IPS-NIHi11 (cell line): ENCODE measurements at regions not wholly inside any gene's neighbourhood (a gene's known extent, or its start where the extent isn't known, plus 50 kb on each side); places are given as distances from the start of the nearest gene placed in this dataset.

Experiments used
- DNase-seq: peaks from one replicate; pipeline ENCODE4 v3.0.0; 2012; ENCODE audit warnings: mixed read lengths, low spot score

DNA sequence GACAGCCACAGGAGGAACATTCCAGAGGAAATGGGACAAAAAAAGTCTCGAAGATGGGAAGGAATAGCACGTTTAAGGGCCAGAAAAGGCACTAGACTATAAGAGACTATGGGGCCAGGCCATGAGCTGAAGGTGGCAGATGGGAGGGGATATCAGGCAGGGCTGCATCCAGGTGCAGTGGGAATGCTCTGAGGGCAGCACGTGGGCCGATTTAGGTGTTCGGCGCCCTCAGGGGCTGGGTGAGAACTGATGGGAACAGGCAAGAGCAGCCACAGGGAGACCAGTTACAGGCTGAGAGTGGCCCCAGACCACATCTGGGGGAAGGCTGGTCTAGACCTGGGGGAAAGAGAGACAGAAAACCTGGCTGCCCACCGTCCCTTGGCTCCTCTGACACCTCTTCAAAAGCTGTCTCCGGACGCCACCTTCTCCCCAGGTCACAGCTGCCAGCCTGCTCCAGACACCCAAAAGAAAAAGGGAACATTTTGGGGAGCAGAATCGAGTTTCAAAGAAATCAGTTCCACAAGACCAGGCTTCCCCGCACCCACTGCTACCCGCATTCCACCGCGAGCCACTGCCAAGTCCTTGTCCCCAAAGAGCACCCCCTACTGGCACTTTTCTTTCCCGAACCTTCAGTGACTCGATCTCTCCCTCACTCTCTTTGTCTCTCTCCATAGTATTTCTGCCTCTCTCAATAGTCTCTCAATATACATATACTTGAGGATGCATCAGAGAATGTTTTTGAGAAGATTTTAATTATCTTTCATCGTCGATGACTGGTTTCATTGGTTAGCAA is 190.1 kb upstream of the AGAP1 start:
- peak; percentile 30 for DNase-seq

DNA sequence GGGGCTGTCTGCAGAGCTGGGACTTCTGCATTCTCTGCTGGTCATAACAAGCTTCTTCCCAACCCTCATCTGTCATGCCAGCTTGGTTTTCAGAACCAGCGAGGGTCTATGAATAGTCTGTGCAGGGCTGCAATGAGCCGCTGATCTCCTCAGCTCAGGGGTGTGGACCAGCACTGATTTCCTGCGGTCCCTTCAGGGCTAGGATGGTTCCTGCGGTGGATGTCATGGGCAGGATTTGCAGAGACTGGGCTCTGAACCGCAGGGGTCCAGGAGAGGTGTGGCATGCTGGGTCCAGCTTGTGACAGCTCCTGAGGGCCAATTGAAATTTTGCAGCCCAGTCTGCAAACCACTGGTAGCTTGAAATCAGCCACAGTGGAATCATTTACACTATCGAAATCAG is 188.2 kb upstream of the AGAP1 start:
- no peak for DNase-seq

- no peak for DNase-seq
Observed at GRCh38 chr2:235311044-235311443, 182.8 kb upstream of the AGAP1 start.

DNA sequence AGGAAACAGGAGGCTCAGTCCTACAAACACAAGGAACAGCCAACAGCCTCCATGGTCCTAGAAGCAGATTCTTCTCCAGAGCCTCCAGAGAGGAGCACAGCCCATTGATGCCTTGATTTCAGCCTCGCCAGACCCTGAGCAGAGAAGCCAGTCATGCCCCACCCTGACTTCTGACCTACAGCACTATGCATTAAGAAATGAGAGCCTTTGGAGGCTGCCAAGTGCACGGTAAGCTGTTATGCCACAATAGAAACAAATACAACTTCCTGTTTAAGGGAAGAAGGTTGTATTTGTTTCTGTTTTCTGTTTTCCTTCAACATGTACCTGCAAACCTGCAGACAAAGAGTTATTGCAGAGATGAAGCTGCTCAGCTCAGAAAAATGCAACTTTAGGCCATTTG is 181.3 kb upstream of the AGAP1 start:
- no peak for DNase-seq

DNA sequence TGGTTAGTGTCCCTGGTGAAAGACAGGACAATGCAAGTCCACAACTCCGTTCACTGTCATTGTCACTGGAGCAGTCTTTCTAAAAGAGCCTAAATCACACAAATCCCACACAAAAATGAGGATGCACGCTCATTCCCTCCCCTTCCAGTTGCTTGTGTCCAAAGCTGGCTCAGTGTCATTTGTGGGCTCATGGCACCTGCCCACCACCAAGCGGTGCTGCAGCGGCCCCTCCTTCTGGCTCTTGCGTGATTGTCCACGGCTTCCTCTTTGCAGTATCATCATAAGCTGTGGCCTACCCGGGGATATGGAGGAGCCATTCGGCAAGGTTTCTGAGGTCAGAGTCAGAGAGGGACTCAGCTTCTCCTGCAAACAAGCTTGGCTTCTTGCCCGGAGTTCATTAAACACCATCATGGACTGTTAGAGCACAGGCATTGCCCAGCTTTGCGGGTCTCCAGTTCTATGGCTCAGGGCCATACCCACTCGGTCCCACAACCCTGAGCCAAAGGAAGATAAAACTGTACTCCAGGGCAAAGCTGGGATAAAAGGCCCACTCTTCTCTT is 179.4 kb upstream of the AGAP1 start:
- no peak for DNase-seq

DNA sequence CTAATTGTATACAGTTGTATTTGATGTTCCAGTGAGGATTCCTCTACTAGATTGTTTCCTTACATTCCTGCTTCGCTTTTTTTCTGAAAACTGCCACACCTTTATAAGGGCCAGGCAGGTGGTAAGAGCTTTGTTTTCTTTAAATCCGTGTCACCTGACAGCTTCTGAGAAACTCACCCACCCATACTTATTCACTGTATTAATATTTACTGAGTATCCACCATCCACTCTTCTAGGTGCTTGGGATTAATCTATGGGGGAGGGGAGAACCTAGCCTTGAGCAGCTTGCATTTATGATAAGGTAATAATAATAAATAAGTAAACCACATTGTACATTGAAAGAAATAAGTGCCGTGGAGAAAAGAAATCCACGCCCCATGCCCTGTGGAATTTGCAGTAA is 174.7 kb upstream of the AGAP1 start:
- DNase-seq: no peak

- no peak for DNase-seq
Observed at GRCh38 chr2:235320326-235320725, 173.5 kb upstream of the AGAP1 start.

DNA sequence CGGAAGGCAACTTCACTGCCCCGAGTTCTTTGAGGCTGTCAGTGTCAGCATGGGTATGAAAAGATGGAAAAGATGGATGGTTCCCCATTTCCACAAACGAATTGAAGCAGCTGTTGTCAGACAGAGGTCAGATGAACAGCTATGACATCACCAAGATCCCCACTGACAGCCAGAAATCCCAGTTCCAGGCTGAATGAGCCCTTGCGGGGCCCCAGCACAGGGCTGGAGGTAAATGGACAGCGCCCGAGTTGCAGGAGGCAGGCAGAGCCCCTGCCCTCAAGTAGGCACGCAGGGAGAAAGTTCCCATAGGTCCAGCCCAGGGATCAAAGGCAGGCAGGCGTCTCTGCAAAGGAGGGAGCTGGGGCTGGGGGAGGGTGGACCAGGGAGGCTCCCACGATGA is 169.5 kb upstream of the AGAP1 start:
- DNase-seq: peak; percentile 39

- DNase-seq: no peak
Observed at GRCh38 chr2:235325151-235325550, 168.7 kb upstream of the AGAP1 start.

DNA sequence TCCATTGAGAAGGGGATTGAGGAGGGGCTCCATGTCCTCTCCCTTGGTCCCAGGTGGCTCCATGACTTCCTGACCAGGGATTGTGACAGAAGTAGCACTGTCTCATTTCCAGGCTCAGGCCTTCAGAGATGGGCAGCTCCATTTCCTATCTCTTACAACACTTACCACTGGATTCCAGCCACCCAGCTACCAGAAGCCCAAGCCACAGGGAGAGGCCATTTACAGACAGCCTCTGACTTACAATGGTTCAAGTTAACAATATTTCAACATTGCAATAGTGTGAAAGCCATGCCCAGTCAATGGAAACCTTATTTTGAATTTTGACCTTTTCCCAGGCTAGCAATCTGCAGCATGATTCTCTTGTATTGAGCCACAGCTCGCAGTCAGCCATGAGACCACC is 164.9 kb upstream of the AGAP1 start:
- DNase-seq: no peak

DNA sequence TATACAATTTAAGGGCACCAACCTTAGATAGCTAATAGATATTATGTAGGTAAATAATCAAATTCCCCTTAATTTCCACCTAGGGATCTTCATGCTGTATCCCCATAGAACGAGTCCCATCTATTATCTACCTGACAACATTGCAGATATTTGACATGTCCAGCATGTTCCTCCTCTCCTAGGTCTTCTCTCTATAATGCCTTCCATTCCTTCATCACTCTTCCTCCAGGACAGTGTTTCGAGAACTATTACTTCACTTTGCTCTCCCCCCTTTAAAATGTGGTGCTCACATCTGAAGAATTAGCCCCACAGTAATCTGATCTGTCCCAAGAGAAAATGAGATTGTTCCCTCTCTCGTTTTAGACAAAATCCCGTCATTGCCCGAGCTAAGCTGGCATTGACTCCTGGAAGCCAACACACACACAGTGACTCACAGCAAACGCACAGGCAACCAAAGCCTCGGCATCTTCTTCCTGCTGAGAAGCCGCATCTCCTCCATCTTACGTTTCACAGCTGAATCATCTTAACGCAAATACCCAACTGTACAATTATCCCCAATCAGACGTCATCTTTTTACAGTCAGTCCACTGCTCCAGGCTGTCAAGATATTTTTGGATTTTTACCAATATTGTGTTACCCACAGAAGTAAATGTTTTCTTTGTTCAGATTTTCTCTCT is 162.9 kb upstream of the AGAP1 start:
- DNase-seq: no peak

GRCh38 chr2:235332240-235332890 is 161.5 kb upstream of the AGAP1 start:
- no peak for DNase-seq

GRCh38 chr2:235333076-235333475 is 160.8 kb upstream of the AGAP1 start:
- DNase-seq: no peak

DNA sequence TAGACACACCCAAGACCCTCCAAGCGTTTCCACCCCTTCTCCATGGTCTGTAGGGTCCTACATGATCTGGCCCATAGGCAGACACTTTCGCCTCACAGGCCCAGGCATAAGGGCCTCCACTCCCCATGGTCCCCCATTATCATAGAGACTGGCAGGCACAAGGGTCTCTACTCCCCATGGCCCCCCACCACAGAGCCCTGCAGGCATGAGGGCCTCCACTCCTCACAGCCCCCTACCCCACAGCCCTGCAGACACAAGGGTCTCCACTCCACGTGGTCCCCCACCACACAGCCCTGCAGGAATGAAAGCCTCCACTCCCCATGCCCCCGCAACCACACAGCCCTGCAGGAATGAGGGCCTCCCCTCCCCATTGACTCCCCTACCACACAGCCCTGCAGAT is 159.7 kb upstream of the AGAP1 start:
- no peak for DNase-seq

- no peak for DNase-seq
Observed at GRCh38 chr2:235343156-235343774, 150.6 kb upstream of the AGAP1 start.

GRCh38 chr2:235343869-235344268 is 150.0 kb upstream of the AGAP1 start:
- no peak for DNase-seq

GRCh38 chr2:235345745-235346144 is 148.1 kb upstream of the AGAP1 start:
- no peak for DNase-seq

GRCh38 chr2:235347691-235348090 is 146.2 kb upstream of the AGAP1 start:
- no peak for DNase-seq

DNA sequence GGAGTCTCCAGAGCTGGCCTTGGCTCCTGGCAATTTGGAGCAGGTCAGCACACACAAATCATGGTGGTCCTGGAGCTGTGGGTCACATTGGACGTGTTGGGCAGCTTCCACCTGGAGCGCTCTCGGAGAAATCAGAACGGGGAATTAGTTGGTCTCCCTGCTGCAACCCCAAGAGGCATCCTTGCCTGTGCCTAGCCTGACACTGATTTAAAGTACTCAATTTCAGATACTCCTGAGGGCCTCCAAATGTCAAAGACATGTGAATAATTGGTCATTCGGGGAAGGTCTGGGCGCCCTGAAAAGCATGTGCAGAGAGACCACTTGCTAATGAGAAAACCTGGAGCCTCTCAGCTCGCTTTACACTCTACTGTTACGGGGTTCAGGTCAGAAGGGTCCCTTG is 145.5 kb upstream of the AGAP1 start:
- DNase-seq: no peak

DNA sequence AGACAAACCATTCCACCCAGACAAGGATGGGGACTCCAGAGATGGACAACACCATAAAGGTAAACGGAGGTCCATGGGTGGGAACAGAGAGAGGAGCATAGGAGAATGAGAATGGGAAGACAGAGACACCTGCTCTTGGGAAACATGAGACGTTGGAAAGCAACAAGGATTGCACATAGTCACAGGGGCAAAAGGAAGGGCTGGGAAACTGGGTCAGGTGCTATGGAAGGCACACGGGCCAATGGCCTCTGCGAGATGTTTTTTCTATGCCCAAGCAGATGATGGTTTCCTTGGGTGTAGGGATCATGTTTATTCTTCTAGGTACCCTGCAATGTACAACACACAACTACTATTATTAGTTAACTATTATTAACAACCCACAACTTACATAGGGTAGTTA is 143.6 kb upstream of the AGAP1 start:
- DNase-seq: no peak

GRCh38 chr2:235352541-235352940 is 141.3 kb upstream of the AGAP1 start:
- no peak for DNase-seq

DNA sequence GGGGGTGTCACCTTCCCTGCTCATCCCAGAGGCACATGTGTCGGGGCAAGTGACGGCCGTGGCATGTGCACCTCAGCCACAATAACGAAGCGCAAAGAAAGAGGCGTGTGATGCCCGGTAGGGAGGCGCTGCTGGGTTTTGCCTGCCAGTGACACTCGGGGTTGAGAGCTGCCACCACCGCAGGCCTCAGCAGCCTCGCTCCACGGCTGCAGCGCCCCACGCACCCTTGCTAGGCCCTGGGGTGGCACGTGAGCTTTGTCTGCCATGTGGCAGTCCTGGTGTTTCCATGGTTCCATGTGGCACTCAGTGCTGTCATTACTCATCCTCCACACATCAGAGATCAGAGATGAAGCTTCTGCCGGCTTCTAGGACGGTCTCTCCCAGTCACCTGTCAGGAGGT is 136.0 kb upstream of the AGAP1 start:
- no peak for DNase-seq
